NOMO-1 treated with dmso at 0.1 percent for 144 hours (cell line): ENCODE measurements at regions not wholly inside any gene's neighbourhood (a gene's known extent, or its start where the extent isn't known, plus 50 kb on each side); places are given as distances from the start of the nearest gene placed in this dataset.

Experiments
- DNase-seq: peaks from one replicate; lab custom pipeline; 2025; ENCODE audit not compliant: unreplicated experiment; lab: John Stamatoyannopoulos, UW

DNA sequence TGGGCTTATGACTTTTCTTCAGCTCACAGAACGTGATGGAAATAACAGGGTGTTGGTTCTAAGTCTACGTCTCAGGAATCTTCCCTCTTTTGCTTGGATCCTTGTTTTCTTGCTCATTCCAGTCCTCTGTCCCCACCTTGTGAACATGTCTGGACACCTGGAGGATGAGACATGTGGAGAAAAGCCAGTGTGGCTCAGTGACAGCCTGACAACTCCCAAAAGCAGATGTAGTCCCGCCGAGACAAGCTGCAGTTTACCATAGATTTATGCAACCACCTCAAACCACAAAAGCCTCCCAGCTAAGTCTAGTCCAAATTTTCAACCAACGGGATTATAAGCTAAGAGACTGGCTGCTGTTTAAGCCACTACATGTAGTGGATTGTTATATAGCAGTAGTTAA is 476.1 kb downstream of the SH2D4B start:
- no peak for DNase-seq

DNA sequence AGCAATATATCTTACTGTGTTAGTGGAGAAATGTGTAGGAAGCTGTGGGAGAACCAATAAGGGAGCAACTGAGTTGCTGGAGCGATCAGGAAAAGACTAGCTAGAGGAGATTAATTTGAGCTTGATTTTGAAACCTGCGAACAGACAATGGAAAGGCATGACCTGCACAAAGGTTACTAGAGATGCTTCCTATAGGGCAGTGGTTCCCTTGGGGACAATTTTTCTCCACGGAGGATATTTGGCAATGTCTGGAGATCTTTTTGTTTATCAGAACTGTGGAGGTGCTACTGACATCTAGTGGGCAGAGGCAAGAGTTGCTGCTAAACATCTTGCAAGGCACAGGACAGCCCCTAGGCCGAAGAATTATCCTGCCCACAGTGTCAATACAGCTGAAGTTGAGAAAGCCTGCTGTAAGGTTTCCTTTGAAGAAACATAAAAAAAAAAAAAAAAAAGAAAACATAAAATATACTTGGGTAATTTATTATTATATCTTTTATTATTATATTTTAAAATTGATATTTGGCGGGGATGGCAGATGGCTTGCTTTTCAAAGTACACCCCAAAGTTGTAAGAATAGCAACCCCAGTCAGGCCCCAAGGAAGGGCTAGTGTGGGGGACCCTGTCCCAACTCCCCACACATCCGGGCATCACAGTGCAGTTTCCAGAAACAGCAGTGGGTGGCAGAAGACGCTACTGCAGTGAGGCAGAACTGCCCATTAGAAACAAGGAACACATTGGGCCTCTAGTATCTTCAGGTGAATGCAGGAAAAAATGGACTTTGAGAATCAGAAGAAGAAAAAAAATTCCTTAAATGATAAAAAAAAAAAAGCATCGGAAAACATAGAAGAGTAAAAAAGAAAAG is 481.6 kb downstream of the SH2D4B start:
- DNase-seq: no peak

DNA sequence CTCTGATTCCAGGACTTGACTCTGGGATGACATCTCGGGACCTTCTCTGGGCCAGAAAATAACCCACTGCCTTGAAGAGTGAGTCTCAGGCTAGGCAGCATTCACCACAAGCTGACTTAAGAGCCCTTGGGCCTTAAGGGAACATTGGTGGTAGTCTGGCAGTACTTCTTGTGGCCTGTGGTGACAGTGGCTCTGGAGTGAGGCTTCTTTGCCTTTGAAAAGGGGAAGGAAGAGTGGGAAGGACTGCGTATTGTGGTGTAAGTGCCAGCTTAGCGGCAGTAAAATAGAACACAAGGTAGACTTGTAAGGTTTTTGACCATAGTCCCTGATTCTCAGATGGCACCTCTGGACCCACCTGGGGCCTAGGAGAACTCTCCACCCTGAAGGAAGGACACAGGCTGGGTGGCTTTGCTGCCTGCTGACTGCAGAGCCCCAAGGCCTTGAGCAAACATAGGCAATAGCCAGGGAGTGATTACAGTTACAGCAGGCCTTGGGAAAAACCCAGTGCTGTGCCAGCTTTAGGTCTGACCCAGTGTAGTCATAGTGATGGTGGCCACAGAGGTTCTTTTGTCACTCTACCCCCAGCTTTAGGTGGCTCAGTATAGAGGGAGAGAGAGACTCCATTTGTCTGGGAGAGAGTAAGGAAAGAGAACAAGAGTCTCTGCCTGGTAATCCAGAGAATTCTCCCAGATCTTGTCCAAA is 483.9 kb downstream of the SH2D4B start:
- no peak for DNase-seq

DNA sequence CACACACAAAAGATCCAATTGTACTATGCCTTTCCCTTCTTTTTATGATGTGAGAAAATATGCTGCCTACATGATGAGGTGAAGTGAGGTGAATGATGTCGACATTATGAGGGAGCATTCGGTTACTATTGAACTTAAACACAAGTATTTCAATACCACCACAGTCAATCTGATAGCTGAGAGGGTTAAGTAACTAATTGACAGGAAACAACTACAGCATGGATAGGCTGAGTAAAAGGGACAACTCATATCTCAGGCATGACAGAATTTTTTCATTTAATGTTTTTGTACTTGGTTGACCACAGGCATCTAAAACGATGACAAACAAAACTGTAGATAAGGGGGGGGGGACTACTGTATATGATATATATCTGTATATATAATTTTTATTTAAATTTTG is 488.9 kb downstream of the SH2D4B start:
- DNase-seq: no peak

DNA sequence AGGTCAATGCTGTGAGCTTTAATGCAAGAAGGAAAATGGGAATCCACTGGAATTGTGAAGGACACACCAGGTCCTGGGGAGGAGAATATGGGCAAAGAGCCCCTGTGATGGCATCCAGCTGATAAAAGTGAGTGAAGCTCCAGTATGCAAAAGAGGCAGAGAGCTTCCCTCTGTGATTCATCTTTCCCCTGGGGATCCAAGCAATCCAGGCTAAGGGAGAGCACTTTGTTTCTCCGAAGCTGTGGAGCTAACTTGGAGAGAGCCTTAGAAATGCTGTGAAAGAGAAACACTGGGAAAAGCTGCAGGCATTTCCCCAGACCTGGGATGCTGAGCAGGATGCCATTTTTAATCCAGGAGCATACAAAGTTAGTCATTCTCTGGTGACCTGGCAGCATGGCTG is 489.5 kb downstream of the SH2D4B start:
- no peak for DNase-seq

DNA sequence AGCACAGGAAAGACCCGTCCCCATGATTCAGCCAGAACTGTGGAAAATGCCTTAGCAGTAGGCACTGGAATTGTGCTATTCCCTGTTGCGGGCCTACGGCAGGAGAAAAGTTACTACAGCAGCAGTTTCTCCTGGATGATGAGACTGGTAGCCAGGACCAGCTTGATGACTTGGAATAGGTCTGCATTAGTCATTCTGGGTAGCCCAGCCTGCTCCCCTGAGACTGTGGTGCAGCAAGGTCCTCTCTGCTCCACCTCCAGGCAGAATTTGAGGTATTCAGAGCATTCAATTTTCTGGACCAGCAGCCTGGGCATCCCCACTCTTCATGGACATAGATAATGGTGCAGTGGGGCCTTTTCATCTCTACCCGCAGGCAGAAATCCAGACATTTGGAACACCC is 490.0 kb downstream of the SH2D4B start:
- no peak for DNase-seq

DNA sequence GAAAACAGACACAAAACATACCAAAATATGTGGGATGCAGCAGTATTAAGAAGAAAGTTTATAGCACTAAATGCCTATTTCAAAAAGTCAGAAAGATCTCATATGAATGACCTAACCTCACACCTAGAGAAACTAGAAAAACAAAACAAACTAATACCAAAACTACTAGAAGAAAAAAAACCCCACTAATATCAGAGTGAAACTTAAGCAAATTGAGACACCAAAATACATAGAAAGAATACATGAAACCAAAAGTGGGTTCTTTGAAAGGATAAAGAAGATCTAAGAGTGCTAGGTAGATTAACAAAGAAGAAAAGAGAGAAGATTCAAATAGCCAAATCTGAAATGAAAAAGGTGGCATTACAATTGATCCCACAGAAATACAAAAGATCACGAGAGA is 494.1 kb downstream of the SH2D4B start:
- no peak for DNase-seq

DNA sequence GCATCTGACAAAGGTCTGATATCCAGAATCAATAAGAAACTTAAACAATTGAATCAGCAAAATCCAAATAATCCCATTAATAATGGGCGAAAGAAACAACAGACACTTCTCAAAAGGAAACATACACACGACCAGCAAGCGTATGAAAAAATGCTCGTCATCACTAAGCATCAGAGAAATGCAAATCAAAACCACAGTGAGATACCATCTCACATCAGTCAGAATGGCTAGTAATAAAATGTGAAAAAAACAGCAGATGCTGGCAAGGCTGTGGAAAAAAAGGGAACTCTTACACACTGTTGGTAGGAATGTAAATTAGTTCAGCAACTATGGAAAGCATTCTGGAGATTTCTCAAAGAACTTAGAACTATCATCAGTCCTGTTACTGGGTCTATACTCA is 496.7 kb downstream of the SH2D4B start:
- DNase-seq: no peak

DNA sequence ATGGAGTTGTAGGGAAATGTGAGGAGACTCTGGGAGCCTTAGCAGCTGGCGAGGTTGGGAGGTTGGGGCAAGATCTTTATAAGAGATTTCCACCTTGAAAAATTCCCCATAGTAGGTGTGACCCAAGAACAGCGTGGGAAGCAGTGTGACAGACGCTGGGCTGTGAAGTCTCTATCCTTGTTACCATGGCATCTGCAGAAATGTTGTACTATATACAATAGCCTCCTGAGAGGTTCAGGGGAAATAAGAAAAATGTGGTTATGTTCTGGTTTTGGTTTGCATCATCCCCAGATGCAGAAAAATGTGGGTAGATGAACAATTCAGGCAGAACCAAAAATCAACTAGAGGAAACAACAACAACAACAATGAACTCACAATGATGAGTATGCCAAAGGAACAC is 498.6 kb downstream of the SH2D4B start:
- DNase-seq: no peak

DNA sequence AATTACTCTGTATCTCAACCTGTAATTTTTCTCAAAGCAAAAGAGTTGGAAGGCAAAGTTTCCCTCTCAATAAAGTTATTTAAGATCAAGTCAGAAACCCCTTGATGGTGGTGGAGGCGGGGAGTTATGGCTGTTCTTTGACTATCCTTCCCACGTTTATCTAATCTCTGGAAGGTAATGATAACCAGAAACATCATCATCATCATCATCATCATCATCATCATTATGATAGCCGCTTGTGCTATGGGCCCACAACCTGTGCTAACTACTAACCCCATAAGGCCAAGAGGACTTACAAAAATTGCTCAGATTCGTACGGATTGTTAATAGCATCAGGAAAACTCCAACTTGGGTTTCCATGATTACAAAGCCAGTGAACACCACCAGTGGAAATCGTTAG is 502.3 kb downstream of the SH2D4B start:
- no peak for DNase-seq

DNA sequence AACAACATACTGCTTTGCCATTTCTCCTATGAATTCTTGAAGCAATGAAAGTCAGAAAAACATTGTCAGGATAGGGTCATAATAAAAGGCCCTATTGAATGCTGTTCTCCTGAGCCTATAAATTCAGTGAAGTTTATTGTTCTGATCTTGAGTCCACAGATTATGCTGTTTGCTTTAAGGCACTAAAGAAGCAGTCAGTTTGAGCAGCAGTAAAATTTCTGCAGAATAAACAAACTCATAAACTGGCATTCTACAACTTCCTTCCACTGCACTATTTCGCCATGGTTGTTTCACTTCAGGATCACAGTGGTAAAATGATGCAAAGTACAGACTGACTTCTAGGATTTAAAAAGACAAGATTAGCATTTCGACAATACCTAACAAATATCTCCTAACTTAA is 503.2 kb downstream of the SH2D4B start:
- DNase-seq: no peak

DNA sequence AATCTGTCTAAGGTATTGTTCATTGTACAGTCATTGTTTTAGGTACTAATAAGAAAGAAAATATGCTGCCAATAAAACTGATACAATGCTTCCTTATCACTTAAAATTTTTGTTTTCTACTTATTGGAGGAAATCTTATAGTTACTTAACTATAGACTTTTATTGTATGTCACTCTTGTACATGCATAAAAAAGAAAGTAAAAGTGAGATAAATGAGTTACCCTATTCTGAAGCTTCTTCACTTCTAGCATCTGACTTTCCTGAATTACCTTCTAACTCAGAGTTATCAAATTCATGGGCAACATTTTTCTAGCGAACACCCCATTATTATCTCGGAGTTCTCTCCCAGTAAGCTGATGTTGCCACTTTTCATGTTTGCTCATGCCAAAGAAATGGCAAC is 504.9 kb downstream of the SH2D4B start:
- no peak for DNase-seq

DNA sequence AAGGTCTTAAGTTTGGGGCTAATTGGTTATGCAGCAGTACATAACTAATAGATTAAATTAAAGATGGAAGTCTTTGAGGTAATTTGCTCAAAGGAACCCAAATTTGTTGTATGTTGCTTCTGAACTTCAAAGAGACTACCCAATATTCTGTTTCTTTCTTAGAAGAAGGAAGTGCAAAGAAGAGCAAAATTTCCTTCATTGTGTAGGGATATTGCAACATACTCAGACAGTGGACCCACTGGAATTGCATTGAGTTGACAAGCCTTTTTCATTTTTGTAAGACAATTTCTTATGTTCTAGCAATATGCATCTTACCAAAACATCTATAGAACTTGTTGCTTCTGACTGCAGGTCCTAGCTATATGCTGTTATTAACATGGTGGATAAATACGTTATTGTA is 527.8 kb downstream of the SH2D4B start:
- no peak for DNase-seq

DNA sequence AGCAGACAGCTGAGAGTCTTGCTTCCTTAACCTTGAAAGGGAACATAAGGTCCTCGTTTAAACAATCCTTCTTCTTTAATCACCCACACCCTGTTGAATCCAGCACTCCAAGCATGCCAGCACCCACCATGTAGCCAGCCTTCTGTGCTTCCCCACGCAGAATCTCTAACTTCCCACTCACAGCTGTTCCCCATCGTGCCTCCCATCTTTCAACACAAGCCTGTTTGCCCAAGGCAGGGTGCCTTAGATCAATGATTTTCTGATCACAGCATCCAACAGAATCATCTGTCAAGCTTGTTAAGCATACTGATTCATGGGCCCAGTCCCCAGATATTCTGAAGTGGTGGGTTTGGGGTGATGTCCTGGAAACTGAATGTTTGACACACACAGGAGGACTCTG is 530.8 kb downstream of the SH2D4B start:
- no peak for DNase-seq

DNA sequence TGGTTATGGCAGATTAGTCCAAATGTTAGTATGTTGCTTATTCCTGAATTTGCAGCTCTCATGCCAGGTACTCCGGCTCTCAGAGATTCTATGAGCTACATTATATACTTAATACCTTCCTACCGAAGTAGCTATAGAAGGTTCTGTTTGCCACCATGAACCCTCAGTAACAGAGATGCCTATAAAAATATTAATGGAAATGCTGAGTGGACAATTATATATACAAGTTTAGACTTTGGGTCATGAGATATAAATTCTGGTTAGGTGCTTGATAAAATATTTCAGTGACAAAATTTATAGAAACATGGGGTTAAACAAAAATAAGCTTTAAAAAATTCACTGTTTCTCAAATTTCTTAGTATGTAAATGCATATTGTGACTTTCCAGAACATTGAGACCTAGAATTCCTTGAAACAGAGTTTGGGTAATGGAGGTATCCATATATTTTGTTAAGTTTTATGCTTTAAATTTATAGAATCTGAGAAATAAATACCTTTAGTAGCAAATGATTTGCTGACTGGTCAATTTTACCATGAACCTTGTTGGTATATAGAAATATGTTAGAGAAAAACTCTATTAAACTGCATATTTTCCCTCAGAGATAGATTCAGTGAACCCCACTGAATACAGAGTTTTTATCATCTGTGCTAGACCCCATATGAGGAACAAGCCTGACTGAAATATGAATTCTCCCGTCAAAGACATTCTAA is 533.5 kb downstream of the SH2D4B start:
- no peak for DNase-seq

DNA sequence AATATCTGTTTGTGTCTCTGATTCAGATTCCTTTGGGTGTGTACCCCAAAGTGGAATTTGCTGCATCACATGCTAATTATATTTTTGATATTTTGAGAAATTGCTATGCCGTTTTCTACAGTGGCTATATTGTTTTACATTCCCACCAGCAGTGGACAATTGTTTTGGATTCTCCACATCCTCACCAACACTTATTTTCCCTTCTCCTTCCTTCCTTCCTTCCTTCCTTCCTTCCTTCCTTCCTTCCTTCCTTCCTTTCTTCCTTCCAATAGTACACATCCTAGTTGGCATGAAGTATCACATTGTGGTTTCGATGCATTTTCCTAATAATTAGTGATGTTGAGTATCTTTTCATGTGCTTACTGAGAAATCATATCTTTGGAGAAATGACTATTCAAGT is 535.5 kb downstream of the SH2D4B start:
- DNase-seq: no peak

DNA sequence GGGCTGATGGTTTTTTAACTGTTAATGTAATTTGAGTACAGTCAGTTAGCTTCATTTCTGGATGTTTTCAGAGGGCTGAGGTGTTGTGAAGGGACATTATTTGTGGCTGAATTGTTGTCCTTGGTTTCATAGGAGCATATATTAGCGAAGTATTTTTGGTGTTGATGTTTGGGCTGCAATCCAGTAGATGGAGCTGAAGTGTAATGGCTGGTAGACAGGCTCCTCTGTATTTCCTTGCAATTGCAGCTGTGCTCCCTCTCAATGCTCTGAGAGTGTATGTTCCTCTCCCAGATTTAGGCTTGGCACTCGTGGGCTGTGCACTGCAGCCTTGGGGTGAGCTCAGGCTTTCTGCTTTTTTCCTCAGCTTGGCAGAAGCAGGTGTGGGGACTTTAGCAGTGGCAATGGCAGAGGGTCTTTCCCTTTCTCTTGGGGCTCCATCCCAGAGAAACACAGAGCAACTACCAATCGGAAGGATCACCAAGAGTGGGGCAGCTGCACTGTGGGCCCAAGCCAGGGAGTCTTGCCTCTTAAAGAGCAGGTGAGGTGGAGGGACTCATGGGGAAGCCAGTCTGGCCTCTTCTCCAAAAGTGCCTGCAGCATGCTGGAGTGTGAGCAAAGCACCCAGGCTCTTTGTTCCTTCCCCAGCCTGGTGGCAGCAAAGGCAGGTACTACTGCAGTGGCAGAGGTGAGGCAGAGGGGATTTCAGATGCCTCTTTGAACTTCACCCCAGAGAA is 544.4 kb downstream of the SH2D4B start:
- DNase-seq: no peak

DNA sequence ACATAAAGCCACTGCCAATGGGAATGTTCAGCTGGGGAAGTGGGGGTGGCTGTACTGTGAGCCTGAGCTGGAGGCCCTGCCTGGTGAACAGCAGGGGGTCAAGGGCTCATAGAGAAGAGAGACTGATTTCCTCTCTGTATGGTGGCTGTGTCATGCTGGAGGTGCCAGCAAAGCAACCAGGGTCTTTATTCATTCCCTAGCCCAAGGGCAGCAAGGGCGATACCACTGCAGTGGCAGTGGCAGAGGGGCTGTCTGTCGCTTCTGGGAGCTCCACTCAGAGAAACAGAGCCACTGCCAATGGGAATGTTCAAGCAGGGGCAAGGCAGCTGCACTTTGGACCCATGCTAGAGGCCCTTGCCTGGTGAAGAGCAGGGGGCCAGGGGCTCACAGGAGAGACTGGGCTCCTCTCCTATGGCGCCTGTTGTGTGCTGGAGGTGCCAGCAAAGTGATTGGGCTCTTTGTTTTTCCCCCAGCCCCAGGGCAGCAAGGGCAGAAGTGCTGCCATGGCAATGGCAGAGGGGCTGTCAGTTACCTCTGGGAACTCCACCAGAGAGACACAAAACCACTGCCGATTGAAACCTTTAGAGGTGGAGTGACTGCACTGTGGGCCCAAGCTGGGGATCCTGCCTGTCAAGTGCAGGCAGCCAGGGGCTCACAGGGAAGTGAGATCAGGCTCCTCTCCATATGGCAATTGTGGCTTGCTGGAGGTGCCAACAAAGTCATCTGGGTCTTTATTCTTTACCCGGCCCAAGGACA is 545.1 kb downstream of the SH2D4B start:
- DNase-seq: no peak

DNA sequence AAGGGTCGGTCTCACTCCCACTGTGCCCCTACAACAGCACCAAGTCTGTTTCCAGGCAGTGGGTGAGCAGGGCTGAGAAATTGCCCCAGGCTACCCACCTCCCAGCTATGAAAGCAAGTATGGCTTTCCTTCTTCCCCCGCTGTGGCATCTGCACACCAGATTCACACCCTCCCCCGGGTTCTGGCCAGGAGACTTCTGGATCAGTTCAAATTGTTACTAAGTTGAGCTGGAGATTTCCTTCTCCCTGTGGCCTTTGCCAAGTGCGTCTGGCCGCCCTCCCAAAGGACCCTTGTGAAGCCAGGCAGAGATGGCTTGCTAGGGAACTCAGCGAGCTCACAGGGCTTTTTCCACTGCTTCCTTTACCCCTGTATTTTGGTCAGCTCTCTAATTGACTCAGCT is 555.4 kb downstream of the SH2D4B start:
- no peak for DNase-seq

DNA sequence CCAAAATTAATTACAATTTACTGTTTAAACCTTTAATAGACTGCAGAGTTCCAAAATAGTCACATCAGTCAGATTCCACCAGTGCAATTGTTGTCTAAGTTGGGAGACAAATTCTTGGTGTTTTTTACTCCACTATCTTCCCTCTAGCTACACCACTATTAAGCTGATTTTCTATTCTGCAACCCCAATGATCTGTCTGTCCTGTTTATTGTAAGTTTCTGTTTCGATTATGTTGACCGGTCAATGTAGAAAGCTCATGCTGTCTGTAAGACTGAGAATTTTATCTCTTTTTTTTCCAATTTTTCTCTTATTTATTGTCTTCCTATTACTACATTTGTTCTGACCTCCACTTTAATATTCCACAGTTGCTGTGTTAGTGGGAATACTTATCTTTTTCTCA is 557.5 kb downstream of the SH2D4B start:
- DNase-seq: no peak

DNA sequence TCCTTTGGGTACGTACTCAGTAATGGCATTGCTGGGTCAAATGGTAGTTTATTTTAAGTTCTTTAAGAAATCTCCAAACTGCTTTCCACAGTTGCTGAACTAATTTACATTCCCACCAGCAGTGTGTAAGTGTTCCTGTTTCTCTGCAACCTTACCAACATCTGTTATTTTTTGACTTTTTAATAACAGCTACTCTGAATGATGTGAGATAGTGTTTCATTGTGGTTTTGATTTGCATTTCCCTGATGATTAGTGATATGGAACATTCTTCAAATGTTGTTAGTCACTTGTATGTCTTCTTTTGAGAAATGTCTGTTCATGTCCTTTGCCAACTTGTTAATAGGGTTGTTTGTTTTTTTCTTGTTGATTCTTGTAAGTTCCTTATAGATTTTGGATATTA is 558.9 kb downstream of the SH2D4B start:
- DNase-seq: no peak
